GM18867 (cell line): ENCODE measurements at regions not wholly inside any gene's neighbourhood (a gene's known extent, or its start where the extent isn't known, plus 50 kb on each side); places are given as distances from the start of the nearest gene placed in this dataset.

ENCODE experiments used
- ATAC-seq: cut with Tn5 transposase; IDR thresholded peaks from one replicate; pipeline ENCODE4 v1.9.1; 2021; ENCODE audit warnings: mild to moderate bottlenecking, moderate library complexity; ENCODE audit not compliant: unreplicated experiment

DNA sequence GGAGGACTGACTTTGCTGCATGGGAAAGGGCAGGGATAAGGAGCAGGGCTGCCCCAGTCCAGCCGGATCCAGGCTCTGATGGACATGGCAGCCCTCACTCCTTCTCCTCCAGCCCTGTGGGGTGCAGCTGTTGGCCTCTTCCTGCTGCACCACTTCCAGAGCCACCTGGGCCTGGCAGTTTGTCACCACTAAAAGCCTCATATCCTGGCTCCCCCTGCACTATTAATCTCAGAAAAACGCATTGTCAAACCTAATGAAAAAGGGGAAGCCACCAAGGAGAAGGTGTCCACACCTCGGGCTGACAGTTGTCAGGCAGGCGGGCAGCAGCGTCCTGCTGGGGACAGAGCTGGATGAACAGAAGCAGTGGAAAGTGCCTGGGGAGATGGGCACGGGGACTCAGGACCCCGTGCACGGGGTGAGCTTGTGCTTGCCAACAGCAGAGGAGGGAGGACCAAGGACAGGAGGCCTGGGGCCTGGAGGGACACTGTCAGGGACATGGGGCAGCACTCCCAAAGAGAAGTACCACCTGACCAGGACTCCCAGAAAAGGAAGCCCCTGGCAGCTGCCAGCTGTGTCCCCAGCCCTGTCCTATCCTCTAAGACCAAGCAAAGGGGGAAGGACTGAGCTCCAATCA lies 151.1 kb upstream of the TSHZ3 start:
- no peak for ATAC-seq

DNA sequence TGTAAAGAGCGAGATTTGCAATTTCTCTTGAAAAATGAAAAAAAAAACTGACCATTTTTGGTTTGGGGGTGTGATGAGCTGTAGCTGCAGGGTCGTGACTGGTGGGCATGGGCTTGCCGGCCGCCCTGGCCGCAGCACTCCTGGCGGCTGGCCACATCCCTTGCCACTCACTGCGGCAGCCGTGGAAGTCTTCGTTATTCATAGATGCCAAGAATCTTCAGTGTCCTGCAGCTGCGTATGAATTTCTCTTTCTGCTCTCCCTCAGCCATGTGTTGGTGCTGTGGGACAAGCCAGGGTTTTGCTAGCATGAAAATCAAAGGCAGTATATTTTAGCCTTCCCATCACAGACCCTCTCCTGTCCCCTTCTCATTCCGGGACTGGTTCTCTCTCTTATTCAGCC lies 151.7 kb upstream of the TSHZ3 start:
- ATAC-seq = no peak

DNA sequence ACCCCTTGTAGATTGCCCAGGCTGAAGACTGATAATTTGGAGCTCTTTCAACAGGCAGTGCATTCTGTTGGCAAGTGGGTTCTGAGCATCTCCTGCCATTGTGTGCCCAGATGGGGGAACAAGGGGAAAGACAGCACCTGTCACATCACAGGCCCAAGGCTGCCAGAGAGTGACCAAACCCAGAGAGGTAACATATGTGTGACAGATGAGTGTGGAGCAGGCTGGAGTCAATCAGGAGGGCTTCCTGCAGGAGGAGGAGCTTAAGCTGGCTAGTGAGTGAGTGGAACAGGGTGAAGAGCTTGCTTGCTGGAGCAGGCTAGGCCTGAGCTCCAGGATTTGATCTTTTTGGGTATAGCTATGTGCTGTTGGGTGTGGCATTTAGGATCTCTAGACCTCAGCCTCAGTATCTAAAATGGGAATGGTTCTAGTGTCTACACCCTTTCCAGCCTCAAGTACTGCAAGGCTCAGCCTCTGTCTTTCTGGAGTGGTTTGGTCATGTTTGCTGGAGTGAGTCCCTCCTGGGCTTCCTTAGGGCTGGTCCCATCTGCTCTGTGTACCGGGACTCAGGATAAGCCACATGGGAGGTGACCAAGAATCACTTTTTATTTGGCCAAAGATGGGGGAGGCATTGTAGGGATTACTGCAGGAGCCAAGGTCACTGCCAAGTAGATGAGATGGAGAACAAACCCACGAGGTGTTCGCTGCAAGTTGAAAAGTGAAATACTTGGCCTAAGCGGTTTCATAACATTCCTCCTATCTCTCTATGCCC lies 152.4 kb upstream of the TSHZ3 start:
- ATAC-seq = no peak

DNA sequence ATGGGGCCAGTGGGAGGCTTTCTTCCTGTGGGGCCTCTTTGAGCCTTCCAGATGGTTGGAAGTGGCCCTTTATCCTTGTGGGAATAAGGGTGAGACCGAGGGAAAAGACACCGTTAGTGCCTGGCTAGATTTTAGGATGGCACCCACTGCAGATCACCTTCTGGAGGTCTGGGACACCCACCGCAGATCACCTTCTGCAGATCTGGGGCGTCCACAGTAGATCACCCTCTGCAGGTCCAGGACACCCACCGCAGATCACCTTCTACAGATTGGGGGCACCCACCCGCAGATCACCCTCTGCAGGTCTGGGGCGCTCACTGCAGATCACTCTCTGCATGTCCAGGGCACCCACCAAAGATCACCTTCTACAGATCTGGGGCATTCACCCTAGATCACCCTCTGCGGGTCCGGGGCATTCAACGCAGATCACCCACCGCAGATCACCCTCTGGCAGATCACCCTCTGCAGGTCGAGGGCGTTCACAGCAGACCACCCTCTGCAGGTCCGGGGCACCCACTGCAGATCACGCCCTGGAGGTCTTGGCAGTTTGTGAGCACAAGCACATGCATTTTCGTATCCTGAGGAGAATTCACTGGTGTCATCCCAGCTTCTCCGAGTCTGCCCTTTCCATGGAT lies 153.4 kb upstream of the TSHZ3 start:
- ATAC-seq = no peak

DNA sequence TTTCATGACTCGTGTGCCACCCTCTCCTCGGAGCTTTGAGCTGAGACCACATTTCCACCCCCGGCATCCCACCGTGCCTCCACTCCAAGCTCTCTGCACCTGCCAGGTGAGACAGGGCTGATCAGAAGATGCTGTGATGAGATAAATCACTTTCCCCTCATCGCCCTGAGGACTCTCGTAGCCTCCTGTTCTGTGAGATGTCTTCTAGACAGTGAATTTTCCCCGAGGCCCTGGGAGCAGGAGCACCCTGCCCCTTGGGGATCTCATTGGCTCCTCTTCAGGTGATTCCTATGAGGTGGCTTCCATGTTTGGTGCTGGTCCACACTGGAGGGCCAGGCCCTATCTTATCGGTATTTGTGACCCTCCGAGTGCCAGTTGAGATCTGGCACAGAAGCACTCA lies 154.0 kb upstream of the TSHZ3 start:
- ATAC-seq = no peak

DNA sequence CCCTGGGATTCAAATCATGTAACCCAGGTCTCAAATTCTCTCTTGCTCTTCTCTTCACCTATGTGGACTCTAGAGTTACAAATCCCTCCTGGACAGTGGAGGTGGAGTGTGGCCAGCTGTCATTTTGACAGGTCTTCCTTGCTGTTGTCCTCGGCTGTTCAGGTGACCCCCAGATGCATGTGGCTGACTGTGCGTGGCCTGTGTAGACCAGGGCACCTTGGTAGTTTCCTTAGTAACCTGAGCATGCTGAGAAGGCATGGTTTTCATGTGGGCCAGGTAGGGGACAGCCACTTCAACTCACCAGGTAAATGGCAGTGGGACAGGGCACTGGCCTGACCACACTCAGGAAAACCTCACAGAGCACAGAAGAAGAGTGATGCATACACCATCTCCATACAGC lies 155.0 kb upstream of the TSHZ3 start:
- ATAC-seq = no peak

DNA sequence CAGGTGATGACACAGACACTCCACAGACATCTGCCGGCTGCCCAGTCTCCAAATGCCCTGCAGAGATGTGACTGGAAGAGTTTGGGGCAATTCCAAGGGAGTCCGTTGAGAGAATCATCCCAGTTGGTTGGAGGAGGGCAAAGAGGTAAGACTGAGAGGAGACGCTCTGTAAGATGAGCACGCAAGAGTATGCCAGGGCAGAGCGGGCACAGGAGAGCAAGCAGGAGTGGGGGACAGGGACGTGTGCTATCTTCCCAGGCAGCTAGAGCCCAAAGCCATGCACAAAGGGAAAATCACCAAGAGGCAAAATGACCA lies 156.3 kb upstream of the TSHZ3 start:
- ATAC-seq = no peak

DNA sequence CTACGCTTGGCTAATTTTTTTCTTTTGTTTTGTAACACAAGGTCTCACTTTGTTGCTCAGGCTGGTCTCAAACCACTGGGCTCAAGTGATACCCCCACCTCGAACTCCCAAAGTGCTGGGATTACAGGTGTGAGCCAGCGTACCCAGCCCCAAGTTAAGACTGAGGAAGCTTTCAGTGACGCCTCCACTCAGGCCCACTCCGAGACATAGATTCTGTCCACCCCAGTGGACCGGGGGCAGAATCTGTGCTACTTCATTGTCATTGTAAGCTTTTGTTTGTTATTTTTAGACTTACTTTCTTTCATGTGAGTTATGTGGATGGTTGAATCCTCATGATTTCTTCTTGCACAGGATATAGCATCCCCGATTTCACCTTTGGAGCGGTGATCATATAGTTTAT lies 156.9 kb upstream of the TSHZ3 start:
- no peak for ATAC-seq

DNA sequence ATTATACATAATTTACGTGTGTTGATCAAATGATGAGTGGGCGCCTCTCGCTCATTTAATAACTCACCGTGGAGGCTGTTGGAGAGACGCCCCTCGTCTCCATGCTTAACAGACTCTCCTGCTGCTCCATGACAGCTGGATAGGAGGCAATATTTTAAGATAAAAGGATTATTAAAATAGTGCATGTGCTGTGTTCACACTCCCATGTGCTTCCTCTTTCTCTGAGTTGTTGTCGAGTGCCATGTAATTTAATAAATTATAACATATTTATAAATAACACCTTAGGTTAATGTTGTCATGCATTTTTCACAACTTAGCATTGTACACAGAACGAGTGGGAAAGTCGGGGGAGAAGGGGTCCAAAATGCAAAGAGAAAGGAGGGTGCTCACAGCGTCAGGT lies 161.4 kb upstream of the TSHZ3 start:
- no peak for ATAC-seq

DNA sequence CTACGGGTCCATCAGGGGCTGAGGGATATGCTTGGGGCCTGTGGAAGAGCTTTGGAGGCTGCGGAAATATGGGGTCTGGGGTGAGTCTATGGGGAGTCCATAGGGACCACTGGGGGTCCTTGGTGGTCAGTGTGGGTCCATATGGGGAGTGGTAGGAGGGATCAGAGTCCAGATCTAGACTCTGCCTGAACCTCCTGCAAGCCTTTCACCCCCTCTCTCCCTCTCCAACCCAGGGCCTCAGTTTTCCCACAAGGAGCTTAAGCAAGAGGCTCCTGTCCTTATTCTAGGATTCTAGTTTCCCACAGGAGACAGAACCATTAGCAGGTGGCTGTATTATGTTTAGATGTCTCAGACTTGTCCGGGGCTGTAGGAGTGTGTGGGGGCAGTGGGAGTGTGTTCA lies 161.9 kb upstream of the TSHZ3 start:
- ATAC-seq = no peak

DNA sequence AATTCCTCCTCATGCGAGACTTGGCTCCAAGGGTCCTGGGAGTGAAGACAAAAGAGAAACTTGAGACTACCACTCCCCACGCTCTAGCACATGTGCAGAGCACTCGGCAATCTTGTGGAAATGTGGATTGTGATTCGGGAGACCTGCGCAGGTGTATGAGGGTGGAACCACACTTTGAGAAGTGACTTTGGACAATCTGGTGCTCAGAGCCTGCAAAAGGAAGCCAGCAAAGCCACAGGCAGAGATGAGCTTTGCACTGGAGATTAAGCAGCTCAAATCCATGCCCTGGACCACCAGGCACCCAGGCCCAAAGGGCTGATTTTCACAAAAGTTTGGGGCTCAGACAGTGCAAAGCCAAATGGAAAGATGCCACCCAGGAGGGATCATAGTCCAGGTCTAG lies 162.5 kb upstream of the TSHZ3 start:
- ATAC-seq = no peak

DNA sequence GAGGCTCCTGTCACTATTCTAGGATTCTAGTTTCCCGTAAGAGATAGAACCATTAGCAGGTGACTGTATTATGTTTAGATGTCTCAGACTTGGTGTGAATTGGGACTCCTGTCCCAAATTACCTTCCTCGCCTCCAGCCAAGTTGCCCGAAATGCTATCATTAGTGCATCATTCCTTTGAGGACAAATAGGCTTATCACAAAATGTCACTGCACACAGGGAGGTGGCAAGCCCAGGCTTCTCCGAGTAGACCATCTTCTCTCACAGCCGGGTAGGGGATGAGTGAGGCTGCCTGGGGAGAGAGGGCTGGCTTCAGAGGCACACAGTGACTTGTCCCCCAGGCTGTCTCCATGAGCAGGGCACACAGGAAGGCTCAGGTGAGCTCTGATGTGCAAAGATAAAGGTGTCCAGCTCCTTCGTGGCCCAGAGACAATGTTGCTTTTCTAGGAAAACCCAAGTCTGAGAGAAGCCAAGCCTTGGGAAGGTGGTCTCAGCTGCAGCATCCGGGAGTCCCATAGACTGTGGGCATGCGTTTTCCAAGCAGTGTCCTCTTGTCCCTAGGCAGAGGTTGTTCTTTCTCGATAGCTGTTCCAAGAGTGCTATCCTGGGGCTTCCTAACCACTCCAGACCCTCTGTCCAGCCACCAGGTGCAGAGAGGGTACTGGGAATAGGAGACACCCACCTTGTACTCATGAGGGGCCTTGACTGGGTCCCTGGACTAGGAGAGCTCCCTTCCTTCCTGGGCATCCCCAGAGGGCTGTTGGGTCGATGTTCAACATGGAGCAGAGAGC lies 163.1 kb upstream of the TSHZ3 start:
- ATAC-seq = no peak

DNA sequence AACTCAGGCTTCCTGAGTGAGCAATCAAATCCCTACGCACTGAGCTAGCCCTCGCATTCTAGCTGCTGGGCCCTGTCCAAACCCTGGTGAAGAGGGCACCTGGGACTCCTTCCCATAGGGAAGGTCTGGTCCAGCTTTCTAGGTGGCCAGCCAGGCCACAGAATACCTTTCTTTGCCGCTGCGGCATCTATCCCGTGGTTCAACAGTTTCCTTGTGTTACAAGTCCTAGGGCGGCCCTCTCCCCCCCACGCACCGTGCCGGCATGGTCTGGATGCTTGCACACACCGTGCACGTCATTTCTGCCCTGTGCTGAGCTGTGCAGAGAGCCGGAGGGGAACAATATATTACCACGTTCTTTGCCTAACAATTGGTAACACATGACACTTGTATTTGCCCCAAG lies 164.6 kb upstream of the TSHZ3 start:
- ATAC-seq = no peak

DNA sequence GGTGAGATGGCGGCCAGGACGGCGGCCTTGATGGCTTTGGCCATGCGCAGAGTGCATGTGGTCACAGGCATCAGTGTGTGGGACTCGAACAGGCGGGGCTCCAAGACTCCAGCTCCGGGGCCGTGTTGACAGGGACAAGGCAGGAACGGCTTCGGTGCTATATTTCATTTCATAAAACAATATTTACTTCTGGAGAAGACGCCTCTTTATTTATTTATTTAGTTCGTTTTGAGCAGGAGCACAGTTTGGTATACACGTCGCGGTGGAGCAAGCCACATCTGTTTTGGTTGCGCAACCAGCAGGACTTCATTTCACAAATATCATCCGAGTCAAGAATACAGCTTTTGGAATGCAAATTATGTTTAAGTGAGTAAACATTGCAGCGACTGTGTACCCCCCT lies 166.7 kb upstream of the TSHZ3 start:
- ATAC-seq = no peak

DNA sequence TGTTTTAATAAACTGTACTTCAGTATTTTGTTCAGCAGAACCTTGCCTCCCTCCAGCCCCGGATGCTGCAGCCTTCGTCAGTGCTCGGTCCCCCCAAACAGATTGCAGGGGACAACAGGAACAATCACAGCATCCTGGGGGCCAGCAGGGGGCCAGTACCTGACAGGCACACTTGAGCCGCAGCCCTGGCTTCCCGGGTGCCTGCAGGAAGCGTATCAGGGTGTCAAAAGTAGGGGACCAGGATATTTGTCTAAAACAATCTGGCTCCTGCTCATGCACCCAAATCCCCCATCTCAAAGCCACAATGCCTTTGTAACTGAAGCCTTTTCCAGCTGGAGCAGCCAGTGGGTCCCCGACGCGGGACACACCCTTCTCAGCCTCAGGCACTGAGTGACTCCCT lies 167.5 kb upstream of the TSHZ3 start:
- ATAC-seq = no peak

DNA sequence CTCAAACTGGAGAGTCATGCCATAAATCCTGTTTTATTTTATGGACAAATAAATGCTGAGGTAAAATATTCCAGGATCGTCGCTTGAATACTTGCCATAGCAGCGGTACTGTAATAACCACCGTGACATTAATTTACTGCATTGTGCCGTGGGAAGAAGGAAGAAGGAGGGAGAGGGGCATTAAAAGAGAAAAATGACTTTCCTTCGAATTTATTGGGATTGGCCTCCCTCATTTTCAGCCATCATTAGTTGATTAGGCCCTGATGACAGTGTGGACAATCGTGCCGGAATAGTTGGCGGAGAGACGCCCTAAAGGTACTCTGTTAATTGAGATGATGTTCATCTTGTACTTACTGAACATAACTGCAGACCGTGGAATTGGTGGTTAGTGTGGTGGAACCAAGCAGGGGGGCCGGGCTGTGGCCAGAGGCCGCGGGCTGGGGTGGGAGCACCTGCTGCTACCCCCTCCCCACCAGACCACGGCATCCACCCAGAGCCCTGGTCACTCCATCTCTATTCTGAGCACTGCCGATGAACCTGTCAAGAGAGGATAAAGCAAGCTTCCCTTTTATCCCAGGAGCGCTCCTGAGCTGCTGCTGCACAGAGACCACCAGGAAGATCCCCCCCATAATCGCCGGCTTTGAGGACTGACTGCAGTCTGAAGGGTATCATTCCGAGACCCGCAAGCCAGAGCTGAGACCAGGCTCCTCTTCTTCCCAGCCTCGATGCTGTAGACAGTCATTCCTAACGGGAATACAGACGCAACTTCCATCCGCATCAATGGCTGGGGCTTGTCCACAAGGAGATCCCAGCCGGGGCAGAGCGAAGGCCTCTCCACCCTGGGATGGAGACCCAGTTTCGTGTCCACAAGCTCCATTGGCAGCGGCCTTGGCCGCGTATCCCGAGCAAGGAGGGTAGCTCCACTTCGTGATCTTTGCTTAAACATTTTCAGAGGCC lies 168.3 kb upstream of the TSHZ3 start:
- no peak for ATAC-seq

DNA sequence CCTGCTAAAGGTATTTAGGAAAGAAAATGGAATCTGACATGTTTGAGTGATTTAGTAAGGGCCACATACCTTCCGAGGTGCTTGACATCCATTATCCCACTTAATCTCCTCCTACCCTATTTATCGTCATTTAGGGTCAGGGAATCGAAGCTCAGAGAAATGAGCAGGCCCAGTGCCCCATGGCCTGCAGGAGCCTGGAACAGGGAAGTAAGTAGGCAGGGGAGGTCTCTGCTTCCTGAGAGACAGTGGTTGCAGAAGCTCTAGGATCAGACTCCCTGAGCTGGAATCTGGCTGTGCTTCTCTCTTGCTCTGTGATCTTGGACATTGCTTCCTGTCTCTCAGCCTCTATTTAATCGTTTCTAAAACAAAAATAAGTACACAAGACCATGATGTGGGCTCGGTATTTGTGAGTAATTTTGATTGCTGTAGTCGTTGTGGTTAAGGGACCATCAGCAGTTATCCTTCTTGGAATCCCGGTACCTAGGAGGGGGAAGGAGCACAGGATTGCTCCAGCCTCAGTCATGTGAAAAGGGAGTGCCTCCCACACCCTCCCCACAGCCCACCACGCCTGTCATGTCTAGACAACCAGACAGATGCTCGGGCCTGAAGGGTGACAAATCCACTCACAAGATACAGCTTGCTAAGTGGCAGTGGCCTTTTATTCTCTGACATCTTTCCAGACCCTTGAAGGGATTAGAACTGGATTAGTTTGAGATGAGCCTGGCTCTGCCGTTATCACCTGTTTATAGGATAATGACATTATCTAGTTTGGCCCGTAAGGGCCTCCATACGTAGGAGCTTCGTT lies 169.2 kb upstream of the TSHZ3 start:
- ATAC-seq = no peak

DNA sequence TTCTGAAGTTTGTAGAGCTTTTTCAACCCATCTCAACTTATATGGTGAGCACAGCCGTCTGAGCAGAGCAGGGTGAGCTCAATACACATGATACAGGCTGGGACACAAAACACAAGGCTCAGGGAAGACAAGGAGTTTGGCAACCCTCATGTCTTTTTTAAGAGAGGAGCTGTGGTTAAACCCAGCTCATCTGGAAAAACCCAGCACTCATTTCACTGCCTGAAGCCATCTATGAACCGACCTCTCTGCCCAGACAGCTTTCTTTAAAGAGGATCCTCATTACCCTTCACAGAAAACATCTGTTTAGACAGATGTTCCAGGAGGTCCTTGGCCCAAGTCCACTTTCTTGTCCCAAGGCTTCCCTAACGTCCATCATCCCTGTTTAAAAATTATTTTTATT lies 170.0 kb upstream of the TSHZ3 start:
- no peak for ATAC-seq

DNA sequence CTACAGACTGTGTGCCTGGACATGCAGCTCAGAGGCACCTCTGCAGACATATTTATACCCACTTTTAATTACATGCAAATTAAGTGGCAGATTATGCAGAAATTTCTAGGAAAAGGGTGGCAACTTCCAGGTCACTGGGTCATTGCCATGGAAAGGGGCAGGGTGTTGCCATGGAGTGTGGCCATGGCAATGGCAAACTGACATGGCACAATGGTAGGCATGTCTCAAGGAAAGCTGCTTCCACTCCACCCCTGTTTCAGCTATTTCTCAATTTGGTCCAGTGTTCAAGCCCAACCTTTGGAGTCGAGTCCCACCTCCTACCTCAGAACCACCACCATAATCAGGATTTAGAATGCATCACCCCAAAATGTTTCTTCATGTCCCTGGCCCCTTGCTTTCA lies 170.7 kb upstream of the TSHZ3 start:
- ATAC-seq = no peak

DNA sequence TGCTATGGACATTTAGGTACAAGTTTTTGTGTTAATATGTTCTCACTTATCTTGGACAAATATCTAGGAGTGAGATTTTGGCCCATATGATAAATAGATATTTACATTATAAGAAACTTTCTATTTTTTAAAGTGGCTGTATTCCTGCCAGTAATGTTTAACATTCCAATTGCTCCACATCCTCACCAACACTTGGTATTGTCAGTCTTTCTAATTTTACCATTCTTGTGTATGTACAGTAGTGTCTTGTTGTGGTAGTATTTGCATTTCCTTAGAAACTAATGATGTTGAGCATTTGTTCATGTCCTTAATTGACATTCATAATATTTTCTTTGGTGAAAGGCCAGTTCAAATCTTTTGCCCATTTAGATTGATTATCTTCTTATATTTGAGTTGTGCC lies 171.4 kb upstream of the TSHZ3 start:
- ATAC-seq = no peak
